ENCODE measurements at regions not wholly inside any gene's neighbourhood (a gene's known extent, or its start where the extent isn't known, plus 50 kb on each side); places are given as distances from the start of the nearest gene placed in this dataset.
A peak's percentile ranks its signal among the peaks of the same experiment; 100 is the strongest.

GRCh38 chr12:45638386-45638785 lies 91.1 kb upstream of the ARID2 start:
- DNase-seq: no peak
- no peaks in the 10 kb centered on the region for H3K4me1 ChIP-seq (ENCODE audit: control insufficient read depth, insufficient read depth, low read depth, low read length)
- H3K18ac ChIP-seq (ENCODE audit: low read depth in 1 of 2, low read length in 2 of 2): no peak overlapping the region
- H3K9ac ChIP-seq (ENCODE audit: low read length): no peak overlapping the region
- no peak overlapping the region for H2BK15ac ChIP-seq (ENCODE audit: low read depth, poor library complexity, severe bottlenecking)
- H3K4me2 ChIP-seq (ENCODE audit: low read length, poor library complexity, severe bottlenecking): no peak overlapping the region
- no peaks in the 10 kb centered on the region for H3K9me3 ChIP-seq (ENCODE audit: control insufficient read depth, low read length)
- H2BK5ac ChIP-seq (ENCODE audit: low read depth, low read length, poor library complexity, severe bottlenecking): no peak overlapping the region
- 100% methylated on average over 1 of the region's 1 CpG for WGBS
- no peaks in the 10 kb centered on the region for H3K79me1 ChIP-seq (replicated peaks; ENCODE audit: low read length, poor library complexity, severe bottlenecking)
- H2AK5ac ChIP-seq (ENCODE audit: low read length, severe bottlenecking): no peak overlapping the region
- H4K91ac ChIP-seq (ENCODE audit: low read length): no peak overlapping the region
- no peaks in the 10 kb centered on the region for H3K27me3 ChIP-seq (ENCODE audit: control insufficient read depth in 1 of 2, insufficient read depth in 1 of 2, low read length in 2 of 2)
- no peak overlapping the region for H3K27ac ChIP-seq (ENCODE audit: low read length, poor library complexity, severe bottlenecking)
- H3K14ac ChIP-seq (ENCODE audit: low read length in 2 of 2): no peak overlapping the region
- H2BK12ac ChIP-seq (ENCODE audit: low read length in 2 of 2): no peak overlapping the region
- no peak overlapping the region for H2AFZ ChIP-seq (ENCODE audit: low read depth, low read length)
- H3K4me3 ChIP-seq (ENCODE audit: insufficient read depth in 1 of 2, low read depth in 1 of 2, low read length in 2 of 2): no peak overlapping the region
- no peaks in the 10 kb centered on the region for H3K36me3 ChIP-seq (ENCODE audit: control insufficient read depth in 1 of 2, insufficient read depth in 2 of 2, low read depth in 1 of 2, low read length in 2 of 2)
- no peak overlapping the region for H3K4ac ChIP-seq (ENCODE audit: low read depth in 1 of 2, low read length in 2 of 2)
- H4K8ac ChIP-seq (ENCODE audit: low read length): no peak overlapping the region
- no peak overlapping the region for H2BK120ac ChIP-seq (ENCODE audit: low read depth, low read length)
- H3K23ac ChIP-seq (ENCODE audit: low read length in 2 of 2): no peak overlapping the region

- no peak overlapping the region for H3K4me2 ChIP-seq (ENCODE audit: low read length, poor library complexity, severe bottlenecking)
- peak; percentile 15 for DNase-seq
- WGBS: 40% methylated on average over 1 of the region's 1 CpG
- no peak overlapping the region for H2BK15ac ChIP-seq (ENCODE audit: low read depth, poor library complexity, severe bottlenecking)
- no peaks in the 10 kb centered on the region for H3K27me3 ChIP-seq (ENCODE audit: control insufficient read depth in 1 of 2, insufficient read depth in 1 of 2, low read length in 2 of 2)
- H3K9me3 ChIP-seq (ENCODE audit: control insufficient read depth, low read length): no peaks in the 10 kb centered on the region
- peak overlapping the region in 1 of 2 experiments; percentile 45 for H3K18ac ChIP-seq (ENCODE audit: low read depth in 1 of 2, low read length in 2 of 2)
- no peak overlapping the region for H3K4me3 ChIP-seq (ENCODE audit: insufficient read depth in 1 of 2, low read depth in 1 of 2, low read length in 2 of 2)
- H2BK120ac ChIP-seq (ENCODE audit: low read depth, low read length): no peak overlapping the region
- H3K4me1 ChIP-seq (ENCODE audit: control insufficient read depth, insufficient read depth, low read depth, low read length): no peaks in the 10 kb centered on the region
- H2BK5ac ChIP-seq (ENCODE audit: low read depth, low read length, poor library complexity, severe bottlenecking): no peak overlapping the region
- no peak overlapping the region for H2AK5ac ChIP-seq (ENCODE audit: low read length, severe bottlenecking)
- H3K27ac ChIP-seq (ENCODE audit: low read length, poor library complexity, severe bottlenecking): no peak overlapping the region
- no peak overlapping the region for H2AFZ ChIP-seq (ENCODE audit: low read depth, low read length)
- H3K23ac ChIP-seq (ENCODE audit: low read length in 2 of 2): no peak overlapping the region
- H2BK12ac ChIP-seq (ENCODE audit: low read length in 2 of 2): no peak overlapping the region
- H3K79me1 ChIP-seq (replicated peaks; ENCODE audit: low read length, poor library complexity, severe bottlenecking): no peaks in the 10 kb centered on the region
- no peak overlapping the region for H3K14ac ChIP-seq (ENCODE audit: low read length in 2 of 2)
- no peaks in the 10 kb centered on the region for H3K36me3 ChIP-seq (ENCODE audit: control insufficient read depth in 1 of 2, insufficient read depth in 2 of 2, low read depth in 1 of 2, low read length in 2 of 2)
- H4K8ac ChIP-seq (ENCODE audit: low read length): no peak overlapping the region
- no peak overlapping the region for H3K4ac ChIP-seq (ENCODE audit: low read depth in 1 of 2, low read length in 2 of 2)
- no peak overlapping the region for H3K9ac ChIP-seq (ENCODE audit: low read length)
- no peak overlapping the region for H4K91ac ChIP-seq (ENCODE audit: low read length)
Measured at GRCh38 chr12:45644541-45644940, 85.0 kb upstream of the ARID2 start.

- H3K4me1 ChIP-seq (ENCODE audit: control insufficient read depth, insufficient read depth, low read depth, low read length): no peaks in the 10 kb centered on the region
- H3K18ac ChIP-seq (ENCODE audit: low read depth in 1 of 2, low read length in 2 of 2): no peak overlapping the region
- H3K4me2 ChIP-seq (ENCODE audit: low read length, poor library complexity, severe bottlenecking): no peak overlapping the region
- H2BK5ac ChIP-seq (ENCODE audit: low read depth, low read length, poor library complexity, severe bottlenecking): no peak overlapping the region
- H3K36me3 ChIP-seq (ENCODE audit: control insufficient read depth in 1 of 2, insufficient read depth in 2 of 2, low read depth in 1 of 2, low read length in 2 of 2): no peaks in the 10 kb centered on the region
- H3K14ac ChIP-seq (ENCODE audit: low read length in 2 of 2): no peak overlapping the region
- no peak overlapping the region for H2BK15ac ChIP-seq (ENCODE audit: low read depth, poor library complexity, severe bottlenecking)
- no peak for DNase-seq
- no peak overlapping the region for H3K23ac ChIP-seq (ENCODE audit: low read length in 2 of 2)
- H2AFZ ChIP-seq (ENCODE audit: low read depth, low read length): no peak overlapping the region
- no peaks in the 10 kb centered on the region for H3K9me3 ChIP-seq (ENCODE audit: control insufficient read depth, low read length)
- H3K9ac ChIP-seq (ENCODE audit: low read length): no peak overlapping the region
- no peak overlapping the region for H4K8ac ChIP-seq (ENCODE audit: low read length)
- H2BK120ac ChIP-seq (ENCODE audit: low read depth, low read length): no peak overlapping the region
- no peaks in the 10 kb centered on the region for H3K27me3 ChIP-seq (ENCODE audit: control insufficient read depth in 1 of 2, insufficient read depth in 1 of 2, low read length in 2 of 2)
- no peak overlapping the region for H2BK12ac ChIP-seq (ENCODE audit: low read length in 2 of 2)
- no peak overlapping the region for H3K27ac ChIP-seq (ENCODE audit: low read length, poor library complexity, severe bottlenecking)
- H3K4me3 ChIP-seq (ENCODE audit: insufficient read depth in 1 of 2, low read depth in 1 of 2, low read length in 2 of 2): no peak overlapping the region
- H4K91ac ChIP-seq (ENCODE audit: low read length): no peak overlapping the region
- WGBS: 96% methylated on average over 4 of the region's 4 CpGs
- no peak overlapping the region for H3K4ac ChIP-seq (ENCODE audit: low read depth in 1 of 2, low read length in 2 of 2)
- no peaks in the 10 kb centered on the region for H3K79me1 ChIP-seq (replicated peaks; ENCODE audit: low read length, poor library complexity, severe bottlenecking)
- H2AK5ac ChIP-seq (ENCODE audit: low read length, severe bottlenecking): no peak overlapping the region
Measured at GRCh38 chr12:45646851-45647581, 82.5 kb upstream of the ARID2 start.

- 99% methylated on average over 3 of the region's 3 CpGs for WGBS
- H4K91ac ChIP-seq (ENCODE audit: low read length): peak overlapping the region; percentile 61
- H3K18ac ChIP-seq (ENCODE audit: low read depth in 1 of 2, low read length in 2 of 2): peak overlapping the region in 1 of 2 experiments; percentile 35
- no peak overlapping the region for H2AFZ ChIP-seq (ENCODE audit: low read depth, low read length)
- H3K4me1 ChIP-seq (ENCODE audit: control insufficient read depth, insufficient read depth, low read depth, low read length): no peaks in the 10 kb centered on the region
- no peak for DNase-seq
- no peak overlapping the region for H4K8ac ChIP-seq (ENCODE audit: low read length)
- H2BK5ac ChIP-seq (ENCODE audit: low read depth, low read length, poor library complexity, severe bottlenecking): no peak overlapping the region
- H3K4me3 ChIP-seq (ENCODE audit: insufficient read depth in 1 of 2, low read depth in 1 of 2, low read length in 2 of 2): no peak overlapping the region
- no peaks in the 10 kb centered on the region for H3K36me3 ChIP-seq (ENCODE audit: control insufficient read depth in 1 of 2, insufficient read depth in 2 of 2, low read depth in 1 of 2, low read length in 2 of 2)
- no peak overlapping the region for H2BK120ac ChIP-seq (ENCODE audit: low read depth, low read length)
- no peak overlapping the region for H3K27ac ChIP-seq (ENCODE audit: low read length, poor library complexity, severe bottlenecking)
- no peak overlapping the region for H3K23ac ChIP-seq (ENCODE audit: low read length in 2 of 2)
- peak overlapping the region in 1 of 2 experiments; percentile 15 for H3K14ac ChIP-seq (ENCODE audit: low read length in 2 of 2)
- no peaks in the 10 kb centered on the region for H3K79me1 ChIP-seq (replicated peaks; ENCODE audit: low read length, poor library complexity, severe bottlenecking)
- H2AK5ac ChIP-seq (ENCODE audit: low read length, severe bottlenecking): no peak overlapping the region
- no peak overlapping the region for H2BK12ac ChIP-seq (ENCODE audit: low read length in 2 of 2)
- H3K4ac ChIP-seq (ENCODE audit: low read depth in 1 of 2, low read length in 2 of 2): no peak overlapping the region
- H3K9ac ChIP-seq (ENCODE audit: low read length): no peak overlapping the region
- H2BK15ac ChIP-seq (ENCODE audit: low read depth, poor library complexity, severe bottlenecking): no peak overlapping the region
- H3K4me2 ChIP-seq (ENCODE audit: low read length, poor library complexity, severe bottlenecking): no peak overlapping the region
- no peaks in the 10 kb centered on the region for H3K9me3 ChIP-seq (ENCODE audit: control insufficient read depth, low read length)
- no peaks in the 10 kb centered on the region for H3K27me3 ChIP-seq (ENCODE audit: control insufficient read depth in 1 of 2, insufficient read depth in 1 of 2, low read length in 2 of 2)
Measured at GRCh38 chr12:45648070-45648469, 81.4 kb upstream of the ARID2 start.
